Neural progenitor cell (in vitro differentiated cells): ENCODE measurements at regions not wholly inside any gene's neighbourhood (a gene's known extent, or its start where the extent isn't known, plus 50 kb on each side); places are given as distances from the start of the nearest gene placed in this dataset.
"Not testable (repeated sequence)": the region's sequence is repeated elsewhere in the genome, so short reads cannot be mapped to it uniquely, and the experiment has no call there.

ENCODE experiments used
- DNase-seq: peaks from one replicate; pipeline ENCODE4 v3.0.0-alpha.2; 2016; ENCODE audit warnings: low spot score
- H2AFZ ChIP-seq: fragments of 200-600 bp; sonication (generic); replicated peaks from 2 replicates; pipeline ENCODE4 v1.6.1; 2016; ENCODE audit warnings: antibody characterized with exemption
- H3F3A ChIP-seq: fragments of 200-600 bp; sonication (generic); 2 replicates; pipeline ENCODE4 v1.6.1; 2016; ENCODE audit warnings: antibody characterized with exemption, low read depth
- H3K27ac ChIP-seq: fragments of 200-600 bp; sonication (generic); 2 replicates; pipeline ENCODE4 v1.5.1; 2016; ENCODE audit warnings: mild to moderate bottlenecking
- H3K27me3 ChIP-seq: fragments of 200-600 bp; sonication (generic); 2 replicates; pipeline ENCODE4 v1.6.1; 2016; ENCODE audit warnings: mild to moderate bottlenecking, moderate library complexity
- H3K36me3 ChIP-seq: fragments of 200-600 bp; sonication (generic); 2 replicates; pipeline ENCODE4 v1.5.1; 2016
- H3K4me1 ChIP-seq: fragments of 200-600 bp; sonication (generic); 2 replicates; pipeline ENCODE4 v1.6.1; 2016; ENCODE audit warnings: mixed run types
- H3K4me2 ChIP-seq: fragments of 200-600 bp; sonication (generic); 2 replicates; pipeline ENCODE4 v1.6.1; 2016
- H3K4me3 ChIP-seq: fragments of 200-600 bp; sonication (generic); 2 replicates; pipeline ENCODE4 v1.5.1; 2016
- H3K79me2 ChIP-seq: fragments of 200-600 bp; sonication (generic); 2 replicates; pipeline ENCODE4 v1.6.1; 2016; ENCODE audit warnings: low read depth
- H3K9ac ChIP-seq: fragments of 200-600 bp; sonication (generic); 2 replicates; pipeline ENCODE4 v1.6.1; 2016
- H3K9me3 ChIP-seq: fragments of 200-600 bp; sonication (generic); 2 replicates; pipeline ENCODE4 v1.5.1; 2016; ENCODE audit warnings: low read depth
- H4K20me1 ChIP-seq: fragments of 200-600 bp; sonication (generic); 2 replicates; pipeline ENCODE4 v1.6.1; 2016; ENCODE audit warnings: low read depth
- H3K27ac Mint-ChIP-seq: 3 replicates; pipeline ENCODE4 v1.8.0; 2021; ENCODE audit warnings: mixed read lengths
- H3K27me3 Mint-ChIP-seq: 2 replicates; pipeline ENCODE4 v1.8.0; 2022; ENCODE audit warnings: low read depth, mild to moderate bottlenecking, inconsistent platforms, moderate library complexity, mixed read lengths; ENCODE audit not compliant: insufficient read depth
- H3K36me3 Mint-ChIP-seq: 3 replicates; pipeline ENCODE4 v1.8.0; 2021; ENCODE audit warnings: mixed read lengths
- H3K4me1 Mint-ChIP-seq: 3 replicates; pipeline ENCODE4 v1.8.0; 2021; ENCODE audit warnings: mixed read lengths
- H3K4me3 Mint-ChIP-seq: 3 replicates; pipeline ENCODE4 v1.8.0; 2021; ENCODE audit warnings: mild to moderate bottlenecking, moderate library complexity, mixed read lengths
- H3K9me3 Mint-ChIP-seq: 3 replicates; pipeline ENCODE4 v1.8.0; 2020; ENCODE audit warnings: mixed read lengths
- EZH2 ChIP-seq: fragments of 200-600 bp; sonication (generic); IDR thresholded peaks from 2 replicates; pipeline ENCODE4 v1.6.1; 2017; ENCODE audit warnings: antibody characterized with exemption, mild to moderate bottlenecking, moderate library complexity
- EZH2phosphoT487 ChIP-seq: fragments of 200-600 bp; sonication (generic); IDR thresholded peaks from 2 replicates; pipeline ENCODE4 v1.6.1; 2017; ENCODE audit warnings: antibody characterized with exemption
- TF ChIP-seq, protein P1 (sequence below): fragments of 200-600 bp; sonication (generic); IDR thresholded peaks from 2 replicates; pipeline ENCODE4 v1.5.1; 2017; ENCODE audit warnings: antibody characterized with exemption, mild to moderate bottlenecking

DNA sequence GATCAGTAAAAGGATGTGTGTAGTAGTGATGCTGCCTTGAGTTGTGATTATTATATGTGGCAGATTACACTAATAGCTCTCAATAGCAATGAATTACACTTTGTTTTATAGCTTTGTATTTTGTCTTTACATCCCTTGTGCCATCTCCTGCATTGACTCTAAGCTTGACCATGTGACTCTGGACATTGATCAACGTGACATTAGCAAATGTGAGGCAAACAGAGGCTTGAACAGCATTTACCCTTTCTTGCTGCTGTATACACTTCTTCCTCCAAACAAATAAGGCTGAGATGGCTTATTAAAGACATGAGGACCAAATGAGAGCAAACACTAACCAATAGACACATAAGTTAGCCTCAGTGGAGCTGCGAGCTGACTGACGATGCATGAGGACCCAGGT is 63.5 kb downstream of the MAD2L1 start:
- H3K27ac ChIP-seq = no peak overlapping the region
- no peaks in the 10 kb centered on the region for H3K4me1 ChIP-seq
- Mint-ChIP-seq H3K4me1 (no peaks in the 10 kb centered on the region), H3K27me3 (no peaks in the 10 kb centered on the region), H3K27ac (no peak overlapping the region), H3K36me3 (no peaks in the 10 kb centered on the region), H3K9me3 (no peaks in the 10 kb centered on the region), H3K4me3 (no peak overlapping the region)
- H3K9me3 ChIP-seq = no peaks in the 10 kb centered on the region
- no peaks in the 10 kb centered on the region for H3K36me3 ChIP-seq
- H2AFZ ChIP-seq = no peak overlapping the region
- H4K20me1 ChIP-seq = no peaks in the 10 kb centered on the region
- no peaks in the 10 kb centered on the region for H3K79me2 ChIP-seq
- H3K4me2 ChIP-seq = no peak overlapping the region
- TF ChIP-seq, protein P1, sequence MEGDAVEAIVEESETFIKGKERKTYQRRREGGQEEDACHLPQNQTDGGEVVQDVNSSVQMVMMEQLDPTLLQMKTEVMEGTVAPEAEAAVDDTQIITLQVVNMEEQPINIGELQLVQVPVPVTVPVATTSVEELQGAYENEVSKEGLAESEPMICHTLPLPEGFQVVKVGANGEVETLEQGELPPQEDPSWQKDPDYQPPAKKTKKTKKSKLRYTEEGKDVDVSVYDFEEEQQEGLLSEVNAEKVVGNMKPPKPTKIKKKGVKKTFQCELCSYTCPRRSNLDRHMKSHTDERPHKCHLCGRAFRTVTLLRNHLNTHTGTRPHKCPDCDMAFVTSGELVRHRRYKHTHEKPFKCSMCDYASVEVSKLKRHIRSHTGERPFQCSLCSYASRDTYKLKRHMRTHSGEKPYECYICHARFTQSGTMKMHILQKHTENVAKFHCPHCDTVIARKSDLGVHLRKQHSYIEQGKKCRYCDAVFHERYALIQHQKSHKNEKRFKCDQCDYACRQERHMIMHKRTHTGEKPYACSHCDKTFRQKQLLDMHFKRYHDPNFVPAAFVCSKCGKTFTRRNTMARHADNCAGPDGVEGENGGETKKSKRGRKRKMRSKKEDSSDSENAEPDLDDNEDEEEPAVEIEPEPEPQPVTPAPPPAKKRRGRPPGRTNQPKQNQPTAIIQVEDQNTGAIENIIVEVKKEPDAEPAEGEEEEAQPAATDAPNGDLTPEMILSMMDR = no peak
- TF ChIP-seq EZH2phosphoT487 (no peak), EZH2 (no peak)
- no peak for DNase-seq
- H3K4me3 ChIP-seq = no peak overlapping the region
- no peaks in the 10 kb centered on the region for H3K27me3 ChIP-seq
- no peaks in the 10 kb centered on the region for H3F3A ChIP-seq
- H3K9ac ChIP-seq = no peak overlapping the region

DNA sequence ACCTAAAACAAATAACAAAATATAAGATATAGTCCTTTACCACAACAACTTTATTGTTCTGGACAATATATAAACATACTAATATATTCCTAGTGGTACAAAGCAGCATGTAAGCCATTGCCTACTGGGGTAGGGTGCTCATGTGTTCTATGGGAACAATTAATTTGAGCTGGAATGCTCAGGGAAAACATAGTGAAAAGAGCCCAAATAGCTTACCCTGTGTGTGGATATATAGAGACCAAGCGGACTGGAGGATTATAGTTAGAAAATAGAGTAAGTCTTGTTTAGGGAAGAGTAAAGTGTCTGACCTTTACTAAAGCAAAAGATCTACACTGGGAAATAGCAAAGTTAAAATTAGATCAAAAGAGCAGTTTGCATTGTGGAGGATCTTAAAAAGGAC is 64.8 kb downstream of the MAD2L1 start:
- Histone ChIP-seq H3K9me3 (no peaks in the 10 kb centered on the region), H3F3A (no peaks in the 10 kb centered on the region), H3K27ac (no peak overlapping the region), H3K27me3 (no peaks in the 10 kb centered on the region), H3K9ac (no peak overlapping the region), H3K4me3 (no peak overlapping the region), H3K79me2 (no peaks in the 10 kb centered on the region), H3K4me2 (no peak overlapping the region), H3K36me3 (no peaks in the 10 kb centered on the region), H2AFZ (no peak overlapping the region), H3K4me1 (no peaks in the 10 kb centered on the region), H4K20me1 (no peaks in the 10 kb centered on the region)
- Mint-ChIP-seq H3K4me3 (no peak overlapping the region), H3K27ac (no peak overlapping the region), H3K27me3 (no peaks in the 10 kb centered on the region), H3K36me3 (no peaks in the 10 kb centered on the region), H3K9me3 (no peaks in the 10 kb centered on the region), H3K4me1 (peaks cover 2% of the 10 kb centered on the region)
- TF ChIP-seq, protein P1 = no peak
- no peak for DNase-seq

DNA sequence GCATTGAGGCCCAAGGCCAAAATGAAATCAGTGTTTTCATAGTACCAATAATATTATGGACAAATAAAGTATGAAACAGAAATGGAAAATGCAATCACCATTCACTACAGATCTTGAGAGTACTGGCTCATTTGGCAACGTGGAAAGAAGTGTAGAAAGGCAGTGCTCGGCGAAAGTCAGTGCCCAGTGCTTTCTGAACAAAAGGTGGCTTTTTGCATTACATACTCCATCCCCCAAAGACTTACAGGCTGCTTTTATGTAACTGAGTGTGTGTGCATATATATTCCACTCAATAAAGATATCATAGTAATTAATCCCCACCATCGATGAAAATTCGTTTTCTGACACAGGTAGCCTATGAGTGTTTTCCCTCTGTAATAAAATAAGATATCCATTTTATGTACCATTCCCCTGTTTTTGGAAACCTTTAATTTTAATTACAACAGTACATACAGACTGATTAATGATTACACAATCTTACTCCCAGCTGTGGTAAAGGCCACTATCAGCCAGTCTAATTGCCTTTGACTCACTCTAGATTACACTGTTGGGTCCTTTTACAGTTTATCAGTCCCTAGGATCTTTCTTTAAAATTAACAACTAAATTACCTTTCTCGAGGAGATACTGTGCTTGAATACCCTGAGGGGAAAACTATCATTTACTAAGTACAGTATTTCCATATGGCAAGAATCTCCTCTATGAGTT is 65.9 kb downstream of the MAD2L1 start:
- DNase-seq = no peak
- H3K27ac Mint-ChIP-seq = no peak overlapping the region
- no peak for TF ChIP-seq EZH2
- TF ChIP-seq EZH2phosphoT487 = no peak
- TF ChIP-seq, protein P1 = no peak
- no peaks in the 10 kb centered on the region for H4K20me1 ChIP-seq
- H3K4me3 ChIP-seq = no peak overlapping the region
- no peaks in the 10 kb centered on the region for H3K36me3 Mint-ChIP-seq
- no peaks in the 10 kb centered on the region for H3K36me3 ChIP-seq
- H3F3A ChIP-seq = no peaks in the 10 kb centered on the region
- no peaks in the 10 kb centered on the region for H3K9me3 ChIP-seq
- no peak overlapping the region for H3K9ac ChIP-seq
- H3K4me3 Mint-ChIP-seq = no peak overlapping the region
- no peak overlapping the region for H3K4me2 ChIP-seq
- H3K79me2 ChIP-seq = no peaks in the 10 kb centered on the region
- H3K27ac ChIP-seq = no peak overlapping the region
- no peak overlapping the region for H2AFZ ChIP-seq
- H3K27me3 Mint-ChIP-seq = no peaks in the 10 kb centered on the region
- peaks cover 4% of the 10 kb centered on the region for H3K27me3 ChIP-seq
- H3K9me3 Mint-ChIP-seq = no peaks in the 10 kb centered on the region
- no peaks in the 10 kb centered on the region for H3K4me1 ChIP-seq
- peaks cover 3% of the 10 kb centered on the region for H3K4me1 Mint-ChIP-seq

DNA sequence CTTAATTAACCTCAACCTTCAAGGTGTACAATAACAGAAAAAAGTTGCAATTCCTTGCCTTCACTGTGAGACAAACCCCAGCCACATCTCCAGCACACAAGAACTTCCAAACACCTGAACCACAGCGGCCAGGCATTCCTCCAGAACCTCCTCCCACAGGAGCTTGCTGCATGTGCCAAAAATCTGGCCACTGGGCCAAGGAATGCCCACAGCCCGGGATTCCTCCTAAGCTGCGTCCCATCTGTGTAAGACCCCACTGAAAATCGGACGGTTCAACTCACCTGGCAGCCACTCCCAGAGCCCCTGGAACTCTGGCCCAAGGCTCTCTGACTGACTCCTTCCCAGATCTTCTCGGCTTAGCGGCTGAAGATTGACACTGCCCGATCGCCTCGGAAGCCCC is 70.6 kb downstream of the MAD2L1 start:
- not testable (repeated sequence) for H3K9me3 Mint-ChIP-seq, H3K4me3 ChIP-seq, H2AFZ ChIP-seq, H3K4me3 Mint-ChIP-seq, H3K27me3 Mint-ChIP-seq, H3K4me2 ChIP-seq, H3K9ac ChIP-seq, H3K4me1 ChIP-seq, H3K27ac ChIP-seq, H4K20me1 ChIP-seq, H3F3A ChIP-seq, H3K36me3 ChIP-seq, DNase-seq, H3K27ac Mint-ChIP-seq, H3K9me3 ChIP-seq, H3K79me2 ChIP-seq, H3K4me1 Mint-ChIP-seq, H3K36me3 Mint-ChIP-seq
- peaks cover 26% of the 10 kb centered on the region for H3K27me3 ChIP-seq
